PC-9 (cell line): ENCODE measurements at regions not wholly inside any gene's neighbourhood (a gene's known extent, or its start where the extent isn't known, plus 50 kb on each side); places are given as distances from the start of the nearest gene placed in this dataset.

Source experiments
- CTCF ChIP-seq: fragments of 200-600 bp; sonication (generic); conservative IDR thresholded peaks from 2 replicates; pipeline ENCODE4 v1.6.1; 2017; ENCODE audit warnings: mixed run types, antibody characterized with exemption, mild to moderate bottlenecking, moderate library complexity
- EZH2 ChIP-seq: fragments of 200-600 bp; sonication (generic); IDR thresholded peaks from 2 replicates; pipeline ENCODE4 v1.8.0; 2017; ENCODE audit warnings: antibody characterized with exemption, low read depth

GRCh38 chr5:173679909-173680630 is 63.6 kb upstream of the BOD1 start:
- TF ChIP-seq EZH2 (no peak), CTCF (no peak)
